ENCODE measurements at regions not wholly inside any gene's neighbourhood (a gene's known extent, or its start where the extent isn't known, plus 50 kb on each side); places are given as distances from the start of the nearest gene placed in this dataset.
A peak's percentile ranks its signal among the peaks of the same experiment; 100 is the strongest.
"Not testable (repeated sequence)": the region's sequence is repeated elsewhere in the genome, so short reads cannot be mapped to it uniquely, and the experiment has no call there.

DNA sequence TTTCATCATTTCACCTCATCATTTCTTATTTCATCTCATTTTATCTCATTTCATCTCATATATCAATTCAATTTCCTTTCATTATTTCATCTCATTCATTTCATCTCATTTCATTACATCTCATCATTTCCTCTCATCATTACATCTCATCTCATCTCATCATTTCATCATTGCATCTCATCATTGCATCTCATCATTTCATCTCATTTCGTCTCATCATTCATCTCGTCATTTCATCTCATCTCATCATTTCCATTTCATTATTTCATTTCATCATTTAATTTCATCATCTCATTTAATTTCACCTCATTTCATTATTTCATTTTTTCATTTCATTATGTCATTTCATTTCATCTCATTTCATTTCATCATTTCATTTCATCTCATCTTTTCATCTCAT, 168.5 kb upstream of the FAM72C start:
- H3K36me3 ChIP-seq; H3K9me3 ChIP-seq; DNase-seq; H3K27ac ChIP-seq; H3K27me3 ChIP-seq; intact Hi-C loops (cut with DNase I); H3K4me3 ChIP-seq; H3K4me1 ChIP-seq (ENCODE audit: insufficient read depth): not testable (repeated sequence)
- WGBS, 3 donors: 43 to 85% (median 80%) methylated on average over 2 of the region's 2 CpGs

DNA sequence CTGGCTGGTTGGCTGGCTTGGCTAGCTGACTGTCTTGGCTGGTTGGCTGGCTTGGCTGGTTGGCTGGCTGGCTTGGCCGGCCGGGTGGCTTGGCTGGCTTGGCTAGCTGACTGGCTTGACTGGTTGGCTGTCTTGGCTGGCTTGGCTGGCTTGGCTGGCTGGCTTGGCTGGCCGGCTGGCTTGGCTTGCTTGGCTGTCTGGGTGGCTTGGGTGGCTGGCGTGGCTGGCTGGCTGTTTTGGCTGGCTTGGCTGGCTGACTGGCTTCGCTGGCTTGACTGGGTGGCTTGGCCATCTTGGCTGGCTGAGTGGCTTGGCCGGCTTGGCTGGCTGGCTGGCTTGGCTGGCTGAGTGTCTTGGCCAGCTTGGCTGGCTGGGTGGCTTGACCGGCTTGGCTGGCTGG, 133.2 kb upstream of the FAM72C start:
- 60 to 100% (median 90%) methylated on average over 1 to 3 of the region's 7 CpGs for WGBS, 3 donors
- H3K9me3 ChIP-seq: peaks cover 0 to 11% of the 10 kb centered on the region in 2 donors
- H3K4me1 ChIP-seq (ENCODE audit: insufficient read depth); H3K4me3 ChIP-seq; H3K36me3 ChIP-seq; H3K27ac ChIP-seq; H3K27me3 ChIP-seq; intact Hi-C loops (cut with DNase I): not testable (repeated sequence)
- DNase-seq: peak in 4 of 5 donors; percentile 2 to 17 (median 2)

DNA sequence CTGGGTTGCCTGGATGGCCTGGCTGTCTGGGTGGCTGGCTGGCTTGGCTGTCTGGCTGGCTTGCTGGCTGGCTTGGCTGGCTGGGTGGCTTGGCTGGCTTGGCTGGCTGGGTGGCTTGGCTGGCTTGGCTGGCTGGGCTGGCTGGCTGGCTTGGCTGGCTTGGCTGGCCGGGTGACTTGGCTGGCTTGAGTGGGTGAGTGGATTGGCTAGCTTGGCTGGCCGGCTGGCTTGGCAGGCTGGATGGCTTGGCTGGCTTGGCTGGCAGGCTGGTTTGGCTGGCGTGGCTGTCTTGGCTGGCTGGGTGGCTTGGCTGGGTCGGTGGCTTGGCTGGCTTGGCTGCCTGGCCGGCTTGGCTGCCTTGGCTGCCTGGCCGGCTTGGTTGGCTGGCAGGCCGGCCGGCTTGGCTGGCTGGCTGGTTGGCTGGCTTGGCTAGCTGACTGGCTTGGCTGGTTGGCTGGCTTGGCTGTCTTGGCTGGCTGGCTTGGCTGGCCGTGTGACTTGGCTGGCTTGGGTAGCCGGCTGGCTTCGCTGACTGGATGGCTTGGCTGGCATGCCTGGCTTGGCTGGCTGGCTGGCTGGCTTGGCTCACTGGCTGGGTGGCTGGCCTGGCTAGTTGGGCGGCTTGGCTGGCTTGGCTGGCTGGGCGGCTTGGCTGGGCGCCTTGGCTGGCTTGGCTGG, 132.4 kb upstream of the FAM72C start:
- peak; percentile 40 to 67 (median 48) for DNase-seq
- 83 to 88% (median 87%) methylated on average over 14 of the region's 14 CpGs for WGBS, 3 donors
- H3K27me3 ChIP-seq; H3K4me3 ChIP-seq; H3K4me1 ChIP-seq (ENCODE audit: insufficient read depth); H3K36me3 ChIP-seq; intact Hi-C loops (cut with DNase I); H3K27ac ChIP-seq: not testable (repeated sequence)
- peaks cover 0 to 11% of the 10 kb centered on the region in 2 donors for H3K9me3 ChIP-seq

DNA sequence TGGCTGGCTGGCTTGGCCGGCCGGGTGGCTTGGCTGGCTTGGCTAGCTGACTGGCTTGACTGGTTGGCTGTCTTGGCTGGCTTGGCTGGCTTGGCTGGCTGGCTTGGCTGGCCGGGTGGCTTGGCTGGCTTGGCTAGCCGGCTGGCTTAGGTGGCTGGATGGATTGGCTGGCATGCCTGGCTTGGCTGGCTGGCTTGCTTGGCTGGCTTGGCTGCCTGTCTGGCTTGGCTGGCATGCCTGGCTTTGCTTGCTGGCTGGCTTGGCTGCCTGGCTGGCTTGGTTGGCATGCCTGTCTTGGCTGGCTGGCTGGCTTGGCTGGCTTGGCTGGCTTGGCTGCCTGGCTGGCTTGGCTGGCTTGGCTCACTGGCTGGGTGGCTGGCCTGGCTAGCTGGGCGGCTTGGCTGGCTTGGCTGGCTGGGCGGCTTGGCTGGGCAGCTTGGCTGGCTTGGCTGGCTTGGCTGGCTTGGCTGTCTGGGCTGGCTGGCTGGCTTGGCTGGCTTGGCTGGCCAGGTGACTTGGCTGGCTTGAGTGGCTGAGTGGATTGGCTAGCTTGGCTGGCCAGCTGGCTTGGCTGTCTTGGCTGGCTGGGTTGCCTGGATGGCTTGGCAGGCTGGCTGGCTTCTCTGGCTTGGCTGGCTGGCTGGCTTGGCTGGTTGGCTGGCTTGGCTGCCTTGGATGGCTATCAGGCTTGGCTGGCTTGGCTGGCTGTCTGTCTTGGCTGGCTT, 131.5 kb upstream of the FAM72C start:
- H3K27ac ChIP-seq; H3K36me3 ChIP-seq; intact Hi-C loops (cut with DNase I); H3K4me3 ChIP-seq; H3K27me3 ChIP-seq; H3K4me1 ChIP-seq (ENCODE audit: insufficient read depth): not testable (repeated sequence)
- peak; percentile 41 to 60 (median 52) for DNase-seq
- peaks cover 0 to 11% of the 10 kb centered on the region in 2 donors for H3K9me3 ChIP-seq
- WGBS, 3 donors: 89 to 91% (median 89%) methylated on average over 4 to 6 of the region's 6 CpGs

DNA sequence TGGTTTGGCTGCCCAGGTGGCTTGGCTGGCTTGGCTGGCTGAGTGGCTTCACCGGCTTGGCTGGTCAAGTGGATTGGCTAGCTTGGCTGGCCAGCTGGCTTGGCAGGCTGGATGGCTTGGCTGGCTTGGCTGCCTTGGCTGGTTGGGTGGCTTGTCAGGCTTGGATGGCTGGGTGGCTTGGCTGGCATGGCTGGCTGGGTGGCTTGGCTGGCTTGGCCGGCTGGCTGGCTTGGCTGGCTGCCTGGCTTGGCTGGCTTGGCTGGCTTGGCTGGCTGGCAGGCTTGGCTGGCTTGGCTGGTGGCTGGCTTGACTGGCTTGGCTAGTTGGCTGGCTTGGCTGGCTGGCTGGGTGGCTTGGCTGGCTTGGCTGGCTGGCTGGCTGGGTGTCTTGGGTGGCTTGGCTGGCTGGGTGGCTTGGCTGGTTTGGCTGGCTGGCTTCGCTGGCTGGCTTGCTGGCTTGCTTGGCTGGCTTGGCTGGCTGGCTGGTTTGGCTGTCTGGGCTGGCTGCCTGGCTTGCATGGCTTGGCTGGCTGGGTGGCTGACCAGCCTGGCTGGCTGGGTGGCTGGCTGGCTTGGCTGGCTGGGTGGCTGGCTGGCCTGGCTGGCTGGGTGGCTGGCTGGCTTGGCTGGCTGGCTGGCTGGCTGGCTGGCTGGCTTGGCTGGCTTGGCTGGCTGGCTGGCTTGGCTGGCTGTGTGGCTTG, 130.4 kb upstream of the FAM72C start:
- 67 to 76% (median 70%) methylated on average over 3 of the region's 3 CpGs for WGBS, 3 donors
- H3K27ac ChIP-seq; H3K4me1 ChIP-seq (ENCODE audit: insufficient read depth): not testable (repeated sequence)

DNA sequence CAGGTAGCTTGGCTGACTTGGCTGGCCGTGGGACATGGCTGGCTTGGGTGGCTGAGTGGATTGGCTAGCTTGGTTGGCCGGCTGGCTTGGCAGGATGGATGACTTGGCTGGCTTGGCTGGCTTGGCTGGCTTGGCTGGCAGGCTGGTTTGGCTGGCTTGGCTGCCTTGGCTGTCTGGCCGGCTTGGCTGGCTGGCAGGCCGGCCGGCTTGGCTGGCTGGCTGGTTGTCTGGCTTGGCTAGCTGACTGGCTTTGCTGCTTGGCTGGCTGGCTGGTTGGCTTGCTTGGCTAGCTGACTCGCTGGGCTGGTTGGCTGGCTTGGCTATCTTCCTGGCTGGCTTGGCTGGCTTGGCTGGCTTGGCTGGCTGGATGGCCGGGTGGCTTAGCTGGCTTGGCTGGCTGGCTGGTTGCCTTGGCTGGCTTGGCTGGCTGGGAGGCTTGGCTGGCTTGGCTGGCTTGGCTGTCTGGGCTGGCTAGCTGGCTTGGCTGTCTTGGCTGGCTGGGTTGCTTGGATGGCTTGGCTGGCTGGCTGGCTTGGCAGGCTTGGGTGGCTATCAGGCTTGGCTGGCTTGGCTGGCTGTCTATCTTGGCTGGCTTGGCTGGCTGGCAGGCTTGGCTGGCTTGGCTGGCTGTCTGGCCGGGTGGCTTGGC, 129.7 kb upstream of the FAM72C start:
- peak; percentile 15 to 36 (median 22) for DNase-seq
- TF ChIP-seq POLR2A (IDR thresholded peaks at IDR 0.05) (no peak), EP300 (IDR thresholded peaks at IDR 0.05) (no peak)
- TF ChIP-seq, protein P1, sequence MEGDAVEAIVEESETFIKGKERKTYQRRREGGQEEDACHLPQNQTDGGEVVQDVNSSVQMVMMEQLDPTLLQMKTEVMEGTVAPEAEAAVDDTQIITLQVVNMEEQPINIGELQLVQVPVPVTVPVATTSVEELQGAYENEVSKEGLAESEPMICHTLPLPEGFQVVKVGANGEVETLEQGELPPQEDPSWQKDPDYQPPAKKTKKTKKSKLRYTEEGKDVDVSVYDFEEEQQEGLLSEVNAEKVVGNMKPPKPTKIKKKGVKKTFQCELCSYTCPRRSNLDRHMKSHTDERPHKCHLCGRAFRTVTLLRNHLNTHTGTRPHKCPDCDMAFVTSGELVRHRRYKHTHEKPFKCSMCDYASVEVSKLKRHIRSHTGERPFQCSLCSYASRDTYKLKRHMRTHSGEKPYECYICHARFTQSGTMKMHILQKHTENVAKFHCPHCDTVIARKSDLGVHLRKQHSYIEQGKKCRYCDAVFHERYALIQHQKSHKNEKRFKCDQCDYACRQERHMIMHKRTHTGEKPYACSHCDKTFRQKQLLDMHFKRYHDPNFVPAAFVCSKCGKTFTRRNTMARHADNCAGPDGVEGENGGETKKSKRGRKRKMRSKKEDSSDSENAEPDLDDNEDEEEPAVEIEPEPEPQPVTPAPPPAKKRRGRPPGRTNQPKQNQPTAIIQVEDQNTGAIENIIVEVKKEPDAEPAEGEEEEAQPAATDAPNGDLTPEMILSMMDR (IDR thresholded peaks at IDR 0.05): no peak
- intact Hi-C loops (cut with DNase I): no loop called here

More for the DNA sequence above, 130.4 kb upstream of the FAM72C start:
- H3K4me3 ChIP-seq; intact Hi-C loops (cut with DNase I); H3K36me3 ChIP-seq; H3K27me3 ChIP-seq: not testable (repeated sequence)
- H3K9me3 ChIP-seq: peaks cover 0 to 11% of the 10 kb centered on the region in 2 donors
- peak; percentile 14 to 35 (median 21) for DNase-seq

DNA sequence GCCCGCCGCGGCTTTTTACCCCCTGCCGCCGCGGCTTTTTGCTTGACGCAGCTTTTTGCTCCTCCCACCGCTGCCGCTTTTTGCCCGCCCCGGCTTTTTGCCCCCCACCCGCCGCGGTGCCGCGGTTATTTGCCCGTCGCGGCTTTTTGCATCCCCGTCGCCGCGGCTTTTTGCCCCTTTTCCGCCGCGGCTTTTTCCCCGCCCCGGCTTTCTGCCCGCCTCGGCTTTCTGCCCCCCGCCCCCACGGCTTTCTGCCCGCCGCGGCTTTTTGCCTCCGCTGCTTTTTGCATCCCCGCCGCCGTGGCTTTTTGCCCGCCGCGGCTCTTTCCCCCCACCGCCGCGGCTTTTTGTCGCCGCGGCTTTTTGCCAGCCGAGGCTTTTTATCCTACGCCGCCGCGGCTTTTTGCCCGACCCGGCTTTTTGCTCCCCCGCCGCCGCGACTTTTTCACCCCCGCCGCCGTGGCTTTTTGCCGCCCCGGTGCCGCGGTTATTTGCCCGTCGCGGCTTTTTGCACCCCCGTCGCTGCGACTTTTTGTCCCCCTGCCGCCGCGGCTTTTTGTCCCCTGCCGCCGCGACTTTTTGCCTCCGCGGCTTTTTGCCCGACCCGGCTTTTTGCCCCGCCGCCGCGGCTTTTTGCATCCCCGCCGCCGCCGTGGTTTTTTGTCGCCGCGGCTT, 105.5 kb upstream of the FAM72C start:
- peak in 3 of 5 donors; percentile 2 to 45 (median 25) for DNase-seq

More for the DNA sequence above, 129.7 kb upstream of the FAM72C start:
- 72 to 77% (median 74%) methylated on average over 8 of the region's 8 CpGs for WGBS, 3 donors
- Histone ChIP-seq H3K4me1 (ENCODE audit: insufficient read depth) (no peaks in the 10 kb centered on the region), H3K27ac (no peak overlapping the region), H3K9me3 (peaks cover 0 to 11% of the 10 kb centered on the region in 2 donors), H3K4me3 (no peak overlapping the region), H3K36me3 (no peaks in the 10 kb centered on the region), H3K27me3 (no peaks in the 10 kb centered on the region)

DNA sequence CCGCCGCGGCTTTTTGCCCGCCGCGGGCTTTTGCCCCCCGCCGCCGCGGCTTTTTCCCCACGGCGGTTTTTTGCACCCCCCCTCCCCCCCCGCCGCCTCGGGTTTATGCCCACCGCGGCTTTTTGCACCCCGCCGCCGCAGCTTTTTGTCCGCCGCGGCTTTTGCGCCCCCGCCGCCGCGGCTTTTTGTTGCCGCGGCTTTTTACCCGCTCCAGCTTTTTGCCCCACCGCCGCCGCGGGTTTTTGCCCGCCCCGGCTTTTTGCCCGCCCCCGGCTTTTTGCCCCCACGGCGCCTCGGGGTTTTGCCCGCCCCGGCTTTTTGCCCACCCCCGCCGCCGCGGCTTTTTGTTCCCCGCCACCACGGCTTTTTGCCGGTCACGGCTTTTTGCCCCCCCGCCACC, 104.9 kb upstream of the FAM72C start:
- DNase-seq: peak in 2 of 5 donors; percentile 10 to 14
- intact Hi-C loops (cut with DNase I); H3K36me3 ChIP-seq; H3K27me3 ChIP-seq; H3K4me1 ChIP-seq (ENCODE audit: insufficient read depth); H3K9me3 ChIP-seq; H3K4me3 ChIP-seq; H3K27ac ChIP-seq: not testable (repeated sequence)
- 0 to 2% methylated on average over 22 to 40 of the region's 53 CpGs; no CpG with 5 or more reads in 1 of the 3 donors for WGBS, 3 donors

More for the DNA sequence above, 105.5 kb upstream of the FAM72C start:
- H3K4me3 ChIP-seq: peak overlapping the region; percentile 33
- H3K36me3 ChIP-seq; H3K4me1 ChIP-seq (ENCODE audit: insufficient read depth); intact Hi-C loops (cut with DNase I); H3K9me3 ChIP-seq; H3K27ac ChIP-seq; H3K27me3 ChIP-seq: not testable (repeated sequence)
- 1 to 4% (median 1%) methylated on average over 38 to 89 of the region's 93 CpGs for WGBS, 3 donors

DNA sequence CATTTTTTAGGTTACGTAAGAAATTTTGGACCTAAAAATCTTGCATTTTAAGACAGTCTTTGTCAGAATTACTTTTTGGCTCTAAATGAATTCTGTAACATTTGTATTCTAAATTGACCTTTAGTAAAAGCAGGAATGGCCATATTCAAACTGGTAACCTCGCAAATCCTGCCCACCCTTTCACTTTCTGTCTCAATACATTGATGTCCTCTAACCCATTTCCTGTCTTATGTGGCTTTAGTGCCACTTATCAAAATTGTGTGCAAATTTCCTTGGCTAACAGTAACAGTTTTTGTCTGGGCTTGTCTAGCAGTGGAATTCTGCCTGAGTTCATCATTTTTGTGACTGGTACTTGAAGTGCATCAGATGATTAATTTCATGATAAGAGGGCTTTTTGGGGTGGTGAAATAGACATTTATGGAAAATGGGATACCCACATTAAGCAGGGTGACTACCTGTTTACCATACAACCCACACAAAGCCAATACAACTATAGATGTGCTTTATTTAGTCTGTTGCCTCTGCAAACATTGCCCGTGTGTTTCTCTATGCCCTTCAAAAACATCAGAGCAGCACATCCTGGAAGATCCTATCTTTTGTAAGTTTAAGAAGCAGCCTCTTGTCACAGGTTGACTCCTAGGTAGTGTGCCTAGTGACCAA, 98.7 kb upstream of the FAM72C start:
- H3K27ac ChIP-seq; H3K9me3 ChIP-seq; DNase-seq; H3K4me3 ChIP-seq; intact Hi-C loops (cut with DNase I); H3K4me1 ChIP-seq (ENCODE audit: insufficient read depth); H3K27me3 ChIP-seq; H3K36me3 ChIP-seq: not testable (repeated sequence)
- no CpG with 5 or more reads among the region's 3 CpGs for WGBS, 3 donors
